K562 (cell line): ENCODE measurements at regions not wholly inside any gene's neighbourhood (a gene's known extent, or its start where the extent isn't known, plus 50 kb on each side); places are given as distances from the start of the nearest gene placed in this dataset.
"Not testable (repeated sequence)": the region's sequence is repeated elsewhere in the genome, so short reads cannot be mapped to it uniquely, and the experiment has no call there.

Experiments
- FOS ChIP-seq: IDR thresholded peaks from 3 replicates; pipeline ENCODE4 v1.6.1; 2011; ENCODE audit not compliant: insufficient read length; ENCODE audit errors: extremely low read depth
- POLR2A ChIP-seq: fragments of 450-650 bp; conservative IDR thresholded peaks from 2 replicates; pipeline ENCODE4 v1.6.1; 2016
- ZNF143 ChIP-seq: sonication (generic); formaldehyde crosslinking; IDR thresholded peaks from 2 replicates; pipeline ENCODE4 v1.9.0; 2022; ENCODE audit warnings: mild to moderate bottlenecking, missing genetic modification reagents
- ZNF79 ChIP-seq: fragments of 250-450 bp; sonication (Bioruptor Pico); IDR thresholded peaks from 2 replicates; pipeline ENCODE4 v1.4.0; 2020; ENCODE audit warnings: low read depth, mild to moderate bottlenecking, moderate library complexity

DNA sequence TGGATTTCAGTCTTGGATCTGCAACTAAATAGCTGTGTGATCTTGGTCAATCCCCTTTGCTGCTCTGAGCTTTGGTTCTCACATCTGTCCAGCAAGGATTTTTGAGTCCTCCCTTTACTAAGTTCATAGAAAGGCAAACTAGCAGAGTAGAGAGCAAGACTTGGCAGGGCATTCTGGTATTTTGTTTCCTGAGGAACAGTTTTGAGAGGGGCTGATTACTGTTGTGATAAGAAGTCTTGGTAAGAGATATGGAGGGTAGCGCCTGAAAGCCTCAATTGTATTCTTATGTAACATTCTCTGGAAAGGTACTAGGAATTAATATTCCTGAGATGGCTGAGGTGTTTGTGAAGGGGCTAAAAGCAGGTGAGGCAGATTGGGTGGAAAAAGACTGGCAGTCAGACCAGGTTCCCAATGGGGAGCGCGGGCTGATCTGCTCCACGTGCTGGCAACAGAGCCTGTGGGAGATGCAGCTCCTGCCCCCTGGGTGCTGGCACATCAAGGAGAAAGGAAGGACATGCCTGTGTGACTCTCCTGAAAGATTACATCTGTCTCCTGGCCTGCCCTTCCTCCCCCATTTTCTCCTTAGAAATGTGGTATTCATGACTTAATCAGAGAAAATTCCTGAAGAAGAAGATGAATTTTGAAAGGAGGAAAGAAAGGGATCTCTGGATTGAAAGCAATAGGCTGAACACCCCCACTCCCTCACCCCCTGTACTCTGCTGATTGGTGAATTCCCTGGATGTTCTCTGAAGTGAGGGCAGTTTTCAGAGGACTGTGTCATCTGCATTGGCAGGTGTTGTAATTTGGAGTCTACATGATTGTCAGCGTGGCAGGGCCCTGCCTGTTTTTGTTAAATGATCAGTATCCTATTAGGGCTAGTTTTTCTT lies 94.0 kb downstream of the SRGAP2 start:
- not testable (repeated sequence) for TF ChIP-seq ZNF79 (CRISPR knock-in tag); POLR2A; ZNF143 (CRISPR knock-in tag); FOS
